OCI-LY3 (cell line): ENCODE measurements at regions not wholly inside any gene's neighbourhood (a gene's known extent, or its start where the extent isn't known, plus 50 kb on each side); places are given as distances from the start of the nearest gene placed in this dataset.

Source experiments
- H2AFZ ChIP-seq: fragments of 200-600, 300-600 bp; shearing (Covaris generic); 2 replicates; pipeline ENCODE4 v1.6.0; 2014; ENCODE audit warnings: antibody characterized with exemption, low read depth, low read length
- H3K27ac ChIP-seq: fragments of 200-600, 300-600 bp; sonication (generic); 2 replicates; pipeline ENCODE4 v1.5.1; 2014; ENCODE audit warnings: mild to moderate bottlenecking, low read length, moderate library complexity, mixed read lengths
- H3K27me3 ChIP-seq: fragments of 200-600, 300-600 bp; sonication (generic); 2 replicates; pipeline ENCODE4 v1.6.1; 2014; ENCODE audit warnings: low read depth, low read length, mixed read lengths
- H3K36me3 ChIP-seq: fragments of 200-600, 300-600 bp; sonication (generic); replicated peaks from 2 replicates; pipeline ENCODE3; 2014; ENCODE audit warnings: low read depth, low read length, mixed read lengths
- H3K4me1 ChIP-seq: fragments of 300-600, 200-600 bp; sonication (generic); 2 replicates; pipeline ENCODE4 v1.6.1; 2014; ENCODE audit warnings: low read length, mixed read lengths
- H3K4me2 ChIP-seq: fragments of 200-600, 300-600 bp; sonication (generic); 2 replicates; pipeline ENCODE4 v1.6.1; 2014; ENCODE audit warnings: low read length, mixed read lengths
- H3K4me3 ChIP-seq: fragments of 300-600, 200-600 bp; sonication (generic); 2 replicates; pipeline ENCODE4 v1.5.1; 2014; ENCODE audit warnings: antibody characterized with exemption, mild to moderate bottlenecking, low read length, moderate library complexity
- H3K79me2 ChIP-seq: fragments of 300-600, 200-600 bp; shearing (Covaris generic); 2 replicates; pipeline ENCODE4 v1.6.1; 2014; ENCODE audit warnings: mild to moderate bottlenecking, low read length, mixed read lengths
- H3K9ac ChIP-seq: fragments of 300-600, 200-600 bp; shearing (Covaris generic); 2 replicates; pipeline ENCODE4 v1.6.0; 2014; ENCODE audit warnings: mild to moderate bottlenecking, low read length, moderate library complexity
- H3K9me3 ChIP-seq: fragments of 200-600, 300-600 bp; shearing (Covaris generic); 2 replicates; pipeline ENCODE4 v1.6.1; 2014; ENCODE audit warnings: low read length, mixed read lengths; ENCODE audit not compliant: insufficient read depth
- H4K20me1 ChIP-seq: fragments of 200-600, 300-600 bp; sonication (generic); 2 replicates; pipeline ENCODE4 v1.6.1; 2016; ENCODE audit warnings: low read length, mixed read lengths; ENCODE audit not compliant: insufficient read depth
- EZH2phosphoT487 ChIP-seq: fragments of 200-600 bp; shearing (Covaris generic); IDR thresholded peaks from 2 replicates; pipeline ENCODE4 v1.6.1; 2018; ENCODE audit warnings: antibody characterized with exemption, mixed run types, low read depth
- TF ChIP-seq, protein P1 (sequence below): fragments of 200-600, 300-600 bp; sonication (generic); IDR thresholded peaks from 2 replicates; pipeline ENCODE4 v1.5.1; 2014; ENCODE audit warnings: antibody characterized with exemption, low read length, low read depth

DNA sequence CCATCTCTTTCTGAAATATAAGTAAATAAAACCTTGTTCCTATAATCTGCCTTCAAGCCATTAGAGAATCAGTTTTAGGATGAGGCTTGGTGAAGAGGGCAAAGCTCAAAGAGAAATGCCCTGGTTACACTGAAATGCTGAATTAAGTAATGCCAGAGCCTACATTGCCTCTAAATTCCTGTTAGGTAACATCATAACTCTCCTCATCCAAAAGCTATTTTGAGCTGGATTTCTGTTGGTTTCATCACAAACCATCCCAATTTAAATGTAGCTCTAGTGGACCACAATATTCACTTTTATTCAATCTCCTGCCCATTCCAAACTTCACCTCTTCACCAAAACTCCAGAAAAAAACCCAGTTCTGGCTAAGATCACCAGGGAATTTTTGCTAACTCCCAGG, 1319.7 kb upstream of the TENM3 start:
- Histone ChIP-seq H3K4me3 (no peak overlapping the region), H2AFZ (no peak overlapping the region), H3K4me2 (no peak overlapping the region), H3K9me3 (no peaks in the 10 kb centered on the region), H3K4me1 (no peaks in the 10 kb centered on the region), H3K27me3 (no peaks in the 10 kb centered on the region), H4K20me1 (no peaks in the 10 kb centered on the region), H3K36me3 (no peaks in the 10 kb centered on the region), H3K27ac (no peak overlapping the region), H3K79me2 (no peaks in the 10 kb centered on the region), H3K9ac (no peak overlapping the region)
- TF ChIP-seq EZH2phosphoT487 = no peak
- TF ChIP-seq, protein P1, sequence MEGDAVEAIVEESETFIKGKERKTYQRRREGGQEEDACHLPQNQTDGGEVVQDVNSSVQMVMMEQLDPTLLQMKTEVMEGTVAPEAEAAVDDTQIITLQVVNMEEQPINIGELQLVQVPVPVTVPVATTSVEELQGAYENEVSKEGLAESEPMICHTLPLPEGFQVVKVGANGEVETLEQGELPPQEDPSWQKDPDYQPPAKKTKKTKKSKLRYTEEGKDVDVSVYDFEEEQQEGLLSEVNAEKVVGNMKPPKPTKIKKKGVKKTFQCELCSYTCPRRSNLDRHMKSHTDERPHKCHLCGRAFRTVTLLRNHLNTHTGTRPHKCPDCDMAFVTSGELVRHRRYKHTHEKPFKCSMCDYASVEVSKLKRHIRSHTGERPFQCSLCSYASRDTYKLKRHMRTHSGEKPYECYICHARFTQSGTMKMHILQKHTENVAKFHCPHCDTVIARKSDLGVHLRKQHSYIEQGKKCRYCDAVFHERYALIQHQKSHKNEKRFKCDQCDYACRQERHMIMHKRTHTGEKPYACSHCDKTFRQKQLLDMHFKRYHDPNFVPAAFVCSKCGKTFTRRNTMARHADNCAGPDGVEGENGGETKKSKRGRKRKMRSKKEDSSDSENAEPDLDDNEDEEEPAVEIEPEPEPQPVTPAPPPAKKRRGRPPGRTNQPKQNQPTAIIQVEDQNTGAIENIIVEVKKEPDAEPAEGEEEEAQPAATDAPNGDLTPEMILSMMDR = no peak

DNA sequence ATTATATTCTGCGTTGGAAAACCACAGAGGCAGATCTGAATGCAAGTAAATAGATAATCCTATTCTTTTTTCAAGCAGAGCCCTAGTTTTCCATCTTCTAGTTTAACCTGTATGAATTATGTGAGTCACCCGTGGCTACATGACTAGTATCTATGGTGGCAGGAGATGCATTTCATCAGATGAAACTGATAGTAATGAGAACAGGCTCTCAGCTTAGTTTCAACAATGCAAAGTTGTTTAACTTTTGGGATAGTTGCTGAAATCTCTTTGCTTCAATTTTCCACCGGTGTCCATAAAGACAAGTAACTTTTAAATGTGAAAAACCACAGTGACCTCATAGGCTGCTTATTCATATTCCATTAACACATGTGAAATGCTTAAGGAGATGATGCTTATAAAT, 1317.4 kb upstream of the TENM3 start:
- no peaks in the 10 kb centered on the region for H4K20me1 ChIP-seq
- H3K79me2 ChIP-seq = no peaks in the 10 kb centered on the region
- H3K27ac ChIP-seq = no peak overlapping the region
- no peaks in the 10 kb centered on the region for H3K36me3 ChIP-seq
- no peaks in the 10 kb centered on the region for H3K9me3 ChIP-seq
- H3K4me3 ChIP-seq = no peak overlapping the region
- no peak for TF ChIP-seq EZH2phosphoT487
- TF ChIP-seq, protein P1 = no peak
- H3K9ac ChIP-seq = no peak overlapping the region
- H3K27me3 ChIP-seq = no peaks in the 10 kb centered on the region
- H2AFZ ChIP-seq = no peak overlapping the region
- no peaks in the 10 kb centered on the region for H3K4me1 ChIP-seq
- no peak overlapping the region for H3K4me2 ChIP-seq

DNA sequence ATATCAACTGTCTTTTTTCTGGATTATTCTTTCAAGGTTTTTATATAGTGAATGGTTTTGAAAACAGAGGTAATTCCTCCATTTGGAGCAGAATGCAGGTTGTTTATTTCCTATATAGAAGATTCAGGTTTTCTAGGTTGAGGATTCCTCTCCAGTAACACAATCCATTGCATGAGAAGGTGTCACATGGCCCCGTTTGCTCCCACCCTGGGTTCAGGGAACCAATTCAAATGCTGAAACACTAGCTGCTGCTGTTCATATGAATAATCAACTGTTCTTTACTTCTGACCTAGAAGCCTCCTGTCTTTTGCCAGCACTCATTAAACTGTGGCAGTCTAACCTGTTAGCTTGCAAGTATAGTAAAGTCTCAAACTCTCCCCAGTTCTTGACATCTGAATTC, 1316.9 kb upstream of the TENM3 start:
- H4K20me1 ChIP-seq = no peaks in the 10 kb centered on the region
- H3K4me1 ChIP-seq = no peaks in the 10 kb centered on the region
- H3K9ac ChIP-seq = no peak overlapping the region
- H3K27me3 ChIP-seq = no peaks in the 10 kb centered on the region
- no peak for TF ChIP-seq EZH2phosphoT487
- TF ChIP-seq, protein P1 = no peak
- no peak overlapping the region for H2AFZ ChIP-seq
- H3K27ac ChIP-seq = no peak overlapping the region
- no peaks in the 10 kb centered on the region for H3K79me2 ChIP-seq
- H3K4me3 ChIP-seq = no peak overlapping the region
- H3K9me3 ChIP-seq = no peaks in the 10 kb centered on the region
- H3K36me3 ChIP-seq = no peaks in the 10 kb centered on the region
- H3K4me2 ChIP-seq = no peak overlapping the region

GRCh38 chr4:180932370-180933001, 1310.7 kb upstream of the TENM3 start:
- no peaks in the 10 kb centered on the region for H3K9me3 ChIP-seq
- no peak overlapping the region for H3K4me2 ChIP-seq
- no peak overlapping the region for H3K27ac ChIP-seq
- no peak overlapping the region for H3K9ac ChIP-seq
- no peaks in the 10 kb centered on the region for H3K27me3 ChIP-seq
- H3K36me3 ChIP-seq = no peaks in the 10 kb centered on the region
- no peak overlapping the region for H2AFZ ChIP-seq
- H4K20me1 ChIP-seq = no peaks in the 10 kb centered on the region
- H3K4me1 ChIP-seq = no peaks in the 10 kb centered on the region
- no peak overlapping the region for H3K4me3 ChIP-seq
- H3K79me2 ChIP-seq = no peaks in the 10 kb centered on the region
- TF ChIP-seq, protein P1 = no peak
- TF ChIP-seq EZH2phosphoT487 = no peak
